ENCODE measurements at regions not wholly inside any gene's neighbourhood (a gene's known extent, or its start where the extent isn't known, plus 50 kb on each side); places are given as distances from the start of the nearest gene placed in this dataset.

- no peak for DNase-seq
These were observed 125.6 kb downstream of the SPATA19 start for GRCh38 chr11:133719532-133720235.

- no peak for DNase-seq
These were observed 126.5 kb downstream of the SPATA19 start for GRCh38 chr11:133718831-133719230.

DNA sequence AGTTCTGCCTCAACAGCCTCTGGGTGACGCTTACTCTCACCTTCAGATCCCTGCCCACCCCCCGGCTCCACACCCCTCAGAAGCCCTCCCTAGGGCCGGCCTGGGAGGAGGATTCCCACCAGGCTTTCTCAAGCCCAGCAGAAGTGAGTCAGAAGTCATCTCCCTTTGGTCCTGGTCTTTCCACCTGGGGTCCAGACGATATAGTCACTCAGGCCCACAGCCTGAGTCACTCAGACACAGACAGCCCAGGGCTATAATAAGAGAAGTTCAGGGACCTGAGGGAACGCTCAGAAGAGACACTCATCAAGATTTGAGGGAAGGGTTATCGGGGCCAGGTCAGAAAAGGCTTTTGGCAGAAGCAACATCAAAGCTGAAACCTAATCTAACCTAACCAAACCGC, 127.1 kb downstream of the SPATA19 start:
- DNase-seq: no peak

DNA sequence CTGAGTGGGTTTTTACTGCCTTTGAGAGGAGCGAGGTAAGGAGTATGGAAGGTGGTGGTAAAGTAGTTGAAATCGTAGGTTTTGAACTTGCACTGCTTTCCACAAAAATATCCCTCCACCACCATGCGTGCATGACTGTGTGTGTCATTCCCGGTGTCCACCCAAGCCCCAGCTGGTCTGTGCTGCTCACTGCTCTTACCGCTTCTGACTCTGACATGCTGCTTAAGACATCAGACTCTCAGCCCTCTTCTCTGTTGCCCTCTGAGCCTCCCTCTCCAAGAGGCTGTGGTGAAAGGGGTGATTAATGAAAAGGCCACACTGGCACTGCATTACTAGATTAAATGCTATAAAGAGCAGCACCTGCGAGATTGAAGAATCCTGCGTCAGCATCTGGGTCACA, 128.7 kb downstream of the SPATA19 start:
- no peak for DNase-seq

DNA sequence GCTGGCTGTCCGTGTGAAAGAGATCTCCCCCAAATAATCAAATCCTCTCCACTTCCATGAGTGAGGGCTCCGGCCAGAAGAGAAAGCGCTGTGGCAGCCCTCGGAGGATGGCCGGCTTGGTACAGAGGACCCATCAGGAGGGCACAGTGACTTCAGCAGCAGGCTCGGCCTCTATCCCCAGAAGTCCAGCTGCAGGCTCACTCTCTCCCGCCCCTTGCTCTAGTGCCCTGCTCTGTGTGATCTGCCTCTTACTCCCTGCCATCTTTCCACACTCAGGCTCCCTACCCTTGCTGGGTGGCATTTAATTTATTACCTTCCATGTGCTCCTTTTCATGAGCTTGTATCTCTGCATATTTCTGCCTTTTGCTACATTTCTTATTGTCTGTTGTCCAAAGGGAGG, 129.7 kb downstream of the SPATA19 start:
- DNase-seq: no peak

DNA sequence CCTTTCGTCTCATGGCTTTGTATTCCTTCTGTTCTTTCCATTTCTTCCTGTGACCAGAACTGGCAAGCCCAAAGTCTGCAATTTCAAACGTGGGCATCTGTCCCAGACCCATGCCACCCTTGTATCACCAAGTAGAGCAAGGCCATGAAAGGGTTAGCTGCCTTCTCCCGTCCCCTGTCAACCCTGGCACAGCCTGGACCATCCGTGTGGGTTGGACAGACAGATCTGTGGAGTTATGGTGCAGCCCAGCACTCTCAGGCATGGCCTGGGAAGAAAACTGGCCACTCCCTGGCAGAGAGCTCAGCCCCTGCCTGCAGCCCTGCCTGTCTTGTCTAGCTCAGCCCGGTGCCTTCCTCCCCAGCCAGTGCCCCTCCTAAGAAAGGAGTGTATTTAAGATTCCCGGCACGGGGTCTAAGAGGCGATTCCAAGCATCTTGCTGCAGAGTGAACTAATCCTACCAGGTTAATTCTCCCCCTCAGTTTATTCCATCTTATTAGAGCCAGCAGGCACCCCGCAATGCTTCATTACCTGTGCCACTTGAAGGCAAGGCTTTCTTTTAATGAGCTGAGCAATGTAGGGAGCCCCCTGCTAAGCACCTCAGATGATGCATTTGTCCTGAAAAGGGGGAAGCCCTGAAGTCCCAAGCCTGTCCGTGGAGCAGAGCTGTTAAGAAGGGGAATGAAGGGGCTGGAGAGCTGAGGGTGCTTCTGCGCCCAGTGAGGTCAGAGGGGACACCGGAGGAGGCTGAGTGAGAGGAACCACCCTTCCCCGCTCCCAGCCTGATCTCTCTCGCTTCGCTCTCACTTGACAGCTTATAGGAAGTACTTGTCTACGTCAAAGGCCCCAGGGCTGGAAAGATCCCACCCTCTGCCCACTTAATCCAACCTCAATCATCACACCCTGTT, 130.6 kb downstream of the SPATA19 start:
- no peak for DNase-seq

DNA sequence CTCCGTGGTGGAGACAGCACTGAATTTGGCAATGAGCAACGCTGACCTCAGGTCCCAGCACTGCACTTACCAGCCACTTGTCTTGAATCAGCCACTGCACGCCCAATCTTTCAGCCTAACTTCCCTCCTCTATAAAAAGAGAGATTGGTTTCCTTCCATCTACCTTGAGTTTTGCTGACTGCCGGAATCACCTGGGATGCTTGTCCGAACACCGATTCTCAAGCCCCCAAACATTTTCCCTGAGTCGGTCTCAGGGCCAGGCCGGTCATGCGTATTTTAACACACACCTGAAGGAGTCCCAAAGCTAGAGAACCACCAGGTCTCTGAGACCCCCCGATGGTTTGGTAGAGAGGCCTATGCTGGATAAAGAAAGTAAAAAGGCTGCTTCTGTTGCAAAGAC, 131.5 kb downstream of the SPATA19 start:
- no peak for DNase-seq

DNA sequence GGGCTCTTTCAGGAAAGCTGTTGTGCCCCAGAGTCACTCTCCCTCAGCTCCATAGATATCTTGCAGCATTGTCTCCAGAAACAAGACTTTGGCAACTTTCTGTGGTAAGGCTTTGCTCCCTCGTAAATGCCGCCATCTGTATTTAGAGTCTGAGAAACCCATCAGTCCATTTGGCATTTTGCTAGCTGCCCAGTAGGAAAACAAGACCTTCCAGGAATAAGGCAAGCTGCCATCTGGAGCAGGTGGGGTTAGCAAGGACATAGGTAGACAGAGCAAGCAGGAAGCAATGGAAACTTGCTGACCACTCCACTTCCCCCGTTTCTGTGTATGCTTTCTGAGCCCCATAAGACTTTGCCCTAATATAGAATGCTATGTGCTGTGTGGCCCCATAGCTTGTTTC, 131.9 kb downstream of the SPATA19 start:
- no peak for DNase-seq

DNA sequence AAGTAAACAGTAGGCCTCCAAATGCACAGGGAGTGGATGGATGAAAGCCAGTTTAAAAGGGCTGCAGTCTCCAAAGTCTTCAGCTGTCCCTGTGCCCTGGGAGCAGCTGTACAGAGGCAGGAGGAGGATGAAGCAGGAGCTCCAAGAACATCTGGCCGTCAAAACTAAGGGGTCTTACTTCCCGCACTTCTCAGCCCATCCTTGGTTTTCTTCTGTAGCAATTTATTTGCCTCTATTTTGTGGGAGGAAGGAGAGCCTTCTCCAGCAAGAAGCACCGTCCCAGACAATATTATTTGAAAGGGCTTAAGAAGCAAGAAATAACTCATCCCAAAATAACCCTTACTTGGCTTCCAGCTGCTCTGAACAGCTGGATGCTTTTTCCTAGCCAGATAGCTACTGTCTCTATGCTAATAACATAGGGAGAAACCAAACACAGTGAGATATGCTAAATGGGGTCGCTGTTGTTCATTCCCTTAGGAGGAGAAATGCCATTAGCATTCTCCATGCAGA, 133.2 kb downstream of the SPATA19 start:
- no peak for DNase-seq

GRCh38 chr11:133711545-133711944, 133.8 kb downstream of the SPATA19 start:
- no peak for DNase-seq

GRCh38 chr11:133710681-133711240, 134.6 kb downstream of the SPATA19 start:
- no peak for DNase-seq

DNA sequence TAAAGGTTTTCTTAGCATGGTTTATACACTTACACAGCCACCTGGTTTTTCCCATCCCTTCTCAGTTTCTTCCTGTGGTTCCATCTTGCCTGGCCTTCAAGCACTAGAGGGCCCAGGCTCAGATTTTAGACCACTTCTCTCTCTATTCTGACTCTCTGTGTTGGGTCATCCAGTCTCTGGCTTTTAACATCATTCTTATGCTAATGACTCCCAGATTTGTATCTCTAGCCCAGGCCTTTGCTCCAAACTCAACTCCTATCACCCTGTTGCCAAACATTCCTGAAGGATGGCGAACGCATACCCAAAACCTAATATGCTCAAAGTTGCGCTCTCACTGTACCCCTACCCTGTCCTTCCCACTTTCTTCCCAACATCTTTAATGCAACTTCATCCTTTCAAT, 135.1 kb downstream of the SPATA19 start:
- no peak for DNase-seq

GRCh38 chr11:133708547-133709051, 136.7 kb downstream of the SPATA19 start:
- no peak for DNase-seq

- DNase-seq: no peak
These were observed 138.2 kb downstream of the SPATA19 start for GRCh38 chr11:133706925-133707794.

GRCh38 chr11:133705873-133706272, 139.4 kb downstream of the SPATA19 start:
- no peak for DNase-seq

DNA sequence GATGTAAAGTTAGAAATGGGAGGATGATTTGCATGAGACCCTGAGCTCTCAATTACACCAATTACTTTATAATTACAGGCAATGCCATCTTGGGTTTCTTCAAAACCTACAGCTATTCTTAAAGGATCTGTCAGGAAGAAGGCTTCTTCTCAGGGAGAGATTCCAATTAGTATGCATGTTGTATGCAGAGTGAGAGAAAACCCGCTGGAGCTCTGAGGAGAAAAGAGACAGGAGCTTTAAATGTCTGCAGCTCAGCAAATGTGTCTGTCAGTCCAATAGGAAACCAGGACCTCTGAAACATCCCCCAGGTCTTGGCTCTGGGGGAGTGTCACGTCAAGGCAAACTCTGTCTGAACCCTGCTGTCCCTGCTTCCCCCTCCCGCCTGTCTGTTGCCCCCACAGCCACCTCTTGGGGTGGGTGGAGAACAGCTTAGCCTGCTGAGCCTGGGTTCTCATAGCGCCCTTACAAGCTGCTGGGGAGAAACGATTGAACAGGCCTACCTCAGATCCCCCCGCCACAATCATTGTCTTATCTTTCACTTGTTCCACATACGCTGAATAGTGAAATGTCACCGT, 140.2 kb downstream of the SPATA19 start:
- no peak for DNase-seq

- DNase-seq: no peak
These were observed 146.2 kb downstream of the SPATA19 start for GRCh38 chr11:133699071-133699470.

- no peak for DNase-seq
These were observed 146.7 kb downstream of the SPATA19 start for GRCh38 chr11:133698654-133699053.

DNA sequence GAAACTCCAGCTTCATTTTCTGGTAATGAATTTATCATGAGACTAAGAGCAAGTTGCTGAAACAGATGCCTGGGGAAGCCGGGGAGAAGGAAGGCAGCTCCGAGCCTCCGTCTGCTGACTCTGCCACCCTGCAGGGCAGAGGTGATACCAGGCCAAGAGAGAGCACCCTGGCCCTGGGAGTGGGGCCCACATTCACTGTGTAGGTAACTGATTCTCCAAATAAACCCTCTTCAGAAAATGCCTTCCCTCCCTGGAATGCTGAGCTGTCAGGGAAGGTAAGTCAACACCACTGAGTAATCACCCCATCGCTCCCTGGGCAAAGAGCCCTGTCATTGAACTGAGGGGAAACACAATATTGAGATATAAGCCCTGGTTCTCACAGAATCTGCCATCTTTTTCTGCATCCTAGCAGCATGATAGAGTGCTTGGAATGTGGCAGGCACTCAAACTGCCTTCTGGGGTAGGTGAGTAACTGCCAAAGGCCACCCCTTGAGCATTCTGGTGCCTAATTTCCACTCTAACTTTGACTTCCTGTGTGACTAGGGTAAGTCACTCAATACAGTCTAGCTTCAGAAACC, 147.6 kb downstream of the SPATA19 start:
- DNase-seq: no peak

DNA sequence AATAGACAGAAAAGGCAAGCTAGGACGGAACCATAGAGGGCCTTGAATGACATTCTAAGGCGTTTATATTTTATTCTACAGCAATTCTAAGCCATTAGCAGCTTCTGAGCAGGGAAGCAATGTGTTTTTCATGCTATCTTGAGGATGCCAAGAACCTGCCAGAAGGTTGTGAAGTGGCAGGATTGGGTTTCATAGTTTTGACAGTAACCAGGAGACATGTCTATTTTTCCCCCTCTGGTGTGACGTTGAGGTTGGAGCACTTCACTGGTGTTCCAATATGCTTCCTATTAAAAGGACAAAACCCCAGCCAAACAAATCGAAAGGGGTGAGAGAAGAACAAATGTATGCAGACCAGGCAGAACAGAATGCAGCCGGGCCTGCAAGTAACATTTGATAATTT, 148.2 kb downstream of the SPATA19 start:
- no peak for DNase-seq

GRCh38 chr11:133695387-133695786, 149.9 kb downstream of the SPATA19 start:
- DNase-seq: no peak

DNA sequence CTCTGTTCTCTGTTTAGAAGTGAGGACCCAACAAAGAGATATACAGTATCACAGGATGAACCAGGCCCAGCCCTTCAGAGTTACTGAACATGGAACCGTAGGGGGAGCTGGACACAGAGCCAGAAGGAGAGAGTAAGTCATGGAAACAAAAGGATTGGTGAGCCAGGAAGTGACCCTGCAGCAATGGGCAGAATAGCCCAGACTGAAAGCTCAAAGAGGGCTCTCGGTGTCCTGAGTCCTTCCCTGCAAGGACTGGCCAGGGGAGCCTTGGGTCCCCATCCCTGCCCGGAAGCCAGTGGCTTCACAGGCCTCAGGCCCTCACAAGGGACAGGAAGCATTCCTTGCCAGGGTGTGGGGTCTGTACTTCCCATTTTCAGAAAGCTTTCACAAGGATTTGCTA, 150.6 kb downstream of the SPATA19 start:
- no peak for DNase-seq

All from hippocampal formation (tissue), 2 donors.